Fibroblast of lung (primary cell): ENCODE measurements at regions not wholly inside any gene's neighbourhood (a gene's known extent, or its start where the extent isn't known, plus 50 kb on each side); places are given as distances from the start of the nearest gene placed in this dataset.

Source experiments
- CTCF ChIP-seq, 2 donors: IDR thresholded peaks in 1 of 2; conservative IDR thresholded peaks in 1 of 2; 1 replicate in 1 of 2; 2 replicates in 1 of 2; pipeline ENCODE4 v1.5.1; 2011 to 2012; ENCODE audit warnings: low read length in 2 of 2, control low read depth in 1 of 2, inconsistent platforms in 1 of 2, low read depth in 1 of 2, mild to moderate bottlenecking in 1 of 2
- EZH2 ChIP-seq: IDR thresholded peaks from 2 replicates; pipeline ENCODE4 v1.5.1; 2012; ENCODE audit warnings: low read length, control low read depth, mild to moderate bottlenecking; ENCODE audit errors: missing control alignments

GRCh38 chr4:122512430-122512829 lies 55.9 kb upstream of the IL2 start:
- TF ChIP-seq EZH2: no peak
- TF ChIP-seq CTCF (conservative IDR thresholded peaks at IDR 0.05 in 1 of 2, IDR thresholded peaks at IDR 0.05 in 1 of 2; ENCODE audit: low read depth in 1 of 2, low read length in 2 of 2): no peak
